GM12865 (cell line): ENCODE measurements at regions not wholly inside any gene's neighbourhood (a gene's known extent, or its start where the extent isn't known, plus 50 kb on each side); places are given as distances from the start of the nearest gene placed in this dataset.

Experiments
- DNase-seq: peaks from one replicate; pipeline ENCODE4 v3.0.0; 2010; ENCODE audit warnings: low read depth
- H3K4me3 ChIP-seq: 2 replicates; pipeline ENCODE4 v1.5.1; 2011; ENCODE audit warnings: mild to moderate bottlenecking, low read depth, low read length, control low read depth
- TF ChIP-seq, protein P1 (sequence below): IDR thresholded peaks from 2 replicates; pipeline ENCODE4 v1.5.1; 2011; ENCODE audit warnings: low read length, control low read depth, low read depth, inconsistent platforms; ENCODE audit not compliant: insufficient read depth; ENCODE audit errors: missing control alignments

DNA sequence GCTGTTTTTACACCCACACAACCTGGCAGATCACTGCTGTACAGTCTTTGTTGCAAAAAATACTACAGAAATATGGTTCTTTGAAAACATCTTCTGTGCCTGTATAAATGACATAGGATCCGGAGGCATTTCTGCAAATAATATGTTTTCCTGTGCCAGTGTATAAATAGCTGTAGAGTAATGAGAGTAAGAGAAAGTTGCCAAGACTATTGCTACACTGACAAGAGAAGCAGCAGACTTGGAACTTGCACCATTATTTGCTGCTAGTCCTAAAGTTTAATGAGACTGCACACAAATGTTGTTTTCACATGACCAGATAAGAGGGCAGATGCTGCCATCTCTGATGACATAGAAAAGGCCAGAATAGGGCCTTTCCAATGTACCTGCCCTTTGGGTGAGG lies 50.0 kb upstream of the DTNBP1 start:
- DNase-seq = no peak
- TF ChIP-seq, protein P1, sequence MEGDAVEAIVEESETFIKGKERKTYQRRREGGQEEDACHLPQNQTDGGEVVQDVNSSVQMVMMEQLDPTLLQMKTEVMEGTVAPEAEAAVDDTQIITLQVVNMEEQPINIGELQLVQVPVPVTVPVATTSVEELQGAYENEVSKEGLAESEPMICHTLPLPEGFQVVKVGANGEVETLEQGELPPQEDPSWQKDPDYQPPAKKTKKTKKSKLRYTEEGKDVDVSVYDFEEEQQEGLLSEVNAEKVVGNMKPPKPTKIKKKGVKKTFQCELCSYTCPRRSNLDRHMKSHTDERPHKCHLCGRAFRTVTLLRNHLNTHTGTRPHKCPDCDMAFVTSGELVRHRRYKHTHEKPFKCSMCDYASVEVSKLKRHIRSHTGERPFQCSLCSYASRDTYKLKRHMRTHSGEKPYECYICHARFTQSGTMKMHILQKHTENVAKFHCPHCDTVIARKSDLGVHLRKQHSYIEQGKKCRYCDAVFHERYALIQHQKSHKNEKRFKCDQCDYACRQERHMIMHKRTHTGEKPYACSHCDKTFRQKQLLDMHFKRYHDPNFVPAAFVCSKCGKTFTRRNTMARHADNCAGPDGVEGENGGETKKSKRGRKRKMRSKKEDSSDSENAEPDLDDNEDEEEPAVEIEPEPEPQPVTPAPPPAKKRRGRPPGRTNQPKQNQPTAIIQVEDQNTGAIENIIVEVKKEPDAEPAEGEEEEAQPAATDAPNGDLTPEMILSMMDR = no peak
- no peak overlapping the region for H3K4me3 ChIP-seq
